ENCODE measurements at regions not wholly inside any gene's neighbourhood (a gene's known extent, or its start where the extent isn't known, plus 50 kb on each side); places are given as distances from the start of the nearest gene placed in this dataset.

DNA sequence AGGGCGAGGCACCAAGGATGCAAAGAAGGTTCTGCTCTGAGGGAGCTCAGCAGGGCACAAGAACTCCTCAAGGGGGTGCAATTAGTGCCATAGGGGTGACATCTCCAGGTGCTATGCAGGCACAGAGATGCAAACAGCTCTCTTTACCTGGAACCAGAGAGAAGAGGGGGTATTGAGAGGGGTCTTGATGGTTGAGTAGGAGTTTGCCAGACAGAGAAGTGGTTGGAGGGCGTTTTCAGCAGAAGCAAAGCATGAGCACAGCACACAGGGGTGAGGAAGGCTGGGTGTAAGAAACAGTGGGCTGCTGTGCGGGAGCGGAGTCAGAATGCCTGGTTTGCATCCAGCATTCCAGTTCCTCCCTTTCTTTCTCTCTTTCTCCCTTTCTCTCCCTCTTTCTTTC is 81.8 kb upstream of the LHX1 start:
- TF ChIP-seq CTCF (IDR thresholded peaks at IDR 0.05) (no peak), POLR2A (IDR thresholded peaks at IDR 0.05) (no peak), EP300 (IDR thresholded peaks at IDR 0.05) (no peak), POLR2AphosphoS5 (IDR thresholded peaks at IDR 0.05) (no peak)

Data from suprapubic skin (tissue), 4 donors.